ENCODE measurements at regions not wholly inside any gene's neighbourhood (a gene's known extent, or its start where the extent isn't known, plus 50 kb on each side); places are given as distances from the start of the nearest gene placed in this dataset.

- TF ChIP-seq EZH2phosphoT487 (IDR thresholded peaks at IDR 0.05; ENCODE audit: borderline replicate concordance, low read length) (no peak), CTCF (conservative IDR thresholded peaks at IDR 0.05; ENCODE audit: low read depth, low read length) (no peak), EZH2 (IDR thresholded peaks at IDR 0.05; ENCODE audit: low read length, unreplicated experiment) (no peak)
- POLR2A ChIA-PET (ENCODE audit: unreplicated experiment) = no interaction called here
- H3K9me2 ChIP-seq (replicated peaks; ENCODE audit: low read length) = no peaks in the 10 kb centered on the region
- no peak overlapping the region for H3K4me3 ChIP-seq (ENCODE audit: low read length)
- H3K36me3 ChIP-seq (ENCODE audit: low read depth, low read length) = no peaks in the 10 kb centered on the region
- H3K4me1 ChIP-seq (ENCODE audit: insufficient read depth, low read length) = no peaks in the 10 kb centered on the region
- no peaks in the 10 kb centered on the region for H3K27me3 ChIP-seq (ENCODE audit: low read length)
- H3K9me3 ChIP-seq (ENCODE audit: low read length) = no peaks in the 10 kb centered on the region
- intact Hi-C loops (cut with micrococcal nuclease) = no loop called here
- CTCF ChIA-PET = no interaction called here
- DNase-seq (no peak), ATAC-seq (no peak)
- H3K79me2 ChIP-seq (ENCODE audit: low read length) = no peaks in the 10 kb centered on the region
- H3K27ac ChIP-seq (ENCODE audit: low read length) = no peak overlapping the region
- no peaks in the 10 kb centered on the region for H4K20me1 ChIP-seq (ENCODE audit: low read length)
- H2AFZ ChIP-seq (ENCODE audit: low read length) = peak overlapping the region; percentile 45
- no peak overlapping the region for H3K4me2 ChIP-seq (ENCODE audit: low read length)
- no peak overlapping the region for H3K9ac ChIP-seq (ENCODE audit: low read length)
- H3F3A ChIP-seq (ENCODE audit: low read length, unreplicated experiment) = no peaks in the 10 kb centered on the region
- BruUV-seq (replicated peaks) = no TSS peak
Observed at GRCh38 chr19:13699786-13700185, 64.5 kb upstream of the MRI1 start.

GRCh38 chr19:13696839-13697238, 67.5 kb upstream of the MRI1 start:
- ChIA-PET CTCF (no interaction called here), POLR2A (ENCODE audit: unreplicated experiment) (no interaction called here)
- H3K79me2 ChIP-seq (ENCODE audit: low read length) = no peaks in the 10 kb centered on the region
- intact Hi-C loops (cut with micrococcal nuclease) = no loop called here
- no peaks in the 10 kb centered on the region for H3K27me3 ChIP-seq (ENCODE audit: low read length)
- no peak overlapping the region for H3K27ac ChIP-seq (ENCODE audit: low read length)
- no peak overlapping the region for H3K9ac ChIP-seq (ENCODE audit: low read length)
- H3F3A ChIP-seq (ENCODE audit: low read length, unreplicated experiment) = no peaks in the 10 kb centered on the region
- no peak for ATAC-seq
- BruUV-seq (replicated peaks) = no TSS peak
- no peak for DNase-seq
- H3K4me3 ChIP-seq (ENCODE audit: low read length) = no peak overlapping the region
- H3K36me3 ChIP-seq (ENCODE audit: low read depth, low read length) = no peaks in the 10 kb centered on the region
- no peaks in the 10 kb centered on the region for H4K20me1 ChIP-seq (ENCODE audit: low read length)
- H3K9me3 ChIP-seq (ENCODE audit: low read length) = no peaks in the 10 kb centered on the region
- no peaks in the 10 kb centered on the region for H3K9me2 ChIP-seq (replicated peaks; ENCODE audit: low read length)
- H3K4me1 ChIP-seq (ENCODE audit: insufficient read depth, low read length) = peaks cover 8% of the 10 kb centered on the region
- no peak overlapping the region for H3K4me2 ChIP-seq (ENCODE audit: low read length)
- no peak overlapping the region for H2AFZ ChIP-seq (ENCODE audit: low read length)
- TF ChIP-seq EZH2phosphoT487 (IDR thresholded peaks at IDR 0.05; ENCODE audit: borderline replicate concordance, low read length) = no peak
- TF ChIP-seq CTCF (conservative IDR thresholded peaks at IDR 0.05; ENCODE audit: low read depth, low read length) = no peak
- no peak for TF ChIP-seq EZH2 (IDR thresholded peaks at IDR 0.05; ENCODE audit: low read length, unreplicated experiment)

GRCh38 chr19:13693889-13694288, 70.4 kb upstream of the MRI1 start:
- intact Hi-C loops (cut with micrococcal nuclease) = no loop called here
- H3F3A ChIP-seq (ENCODE audit: low read length, unreplicated experiment) = no peaks in the 10 kb centered on the region
- peaks cover 14% of the 10 kb centered on the region for H3K4me1 ChIP-seq (ENCODE audit: insufficient read depth, low read length)
- DNase-seq = no peak
- TF ChIP-seq EZH2 (IDR thresholded peaks at IDR 0.05; ENCODE audit: low read length, unreplicated experiment) = no peak
- no peak for TF ChIP-seq CTCF (conservative IDR thresholded peaks at IDR 0.05; ENCODE audit: low read depth, low read length)
- no peak for TF ChIP-seq EZH2phosphoT487 (IDR thresholded peaks at IDR 0.05; ENCODE audit: borderline replicate concordance, low read length)
- H3K4me3 ChIP-seq (ENCODE audit: low read length) = no peak overlapping the region
- no peaks in the 10 kb centered on the region for H3K27me3 ChIP-seq (ENCODE audit: low read length)
- H3K9me2 ChIP-seq (replicated peaks; ENCODE audit: low read length) = no peaks in the 10 kb centered on the region
- no peaks in the 10 kb centered on the region for H3K36me3 ChIP-seq (ENCODE audit: low read depth, low read length)
- CTCF ChIA-PET = interaction anchor here (0.5 kb wide), 1 partner anchor 416 kb away, joined by 4 read pairs; no protein-coding TSS in a partner anchor
- no peak overlapping the region for H3K27ac ChIP-seq (ENCODE audit: low read length)
- BruUV-seq (replicated peaks) = no TSS peak
- no peak for ATAC-seq
- no peak overlapping the region for H2AFZ ChIP-seq (ENCODE audit: low read length)
- POLR2A ChIA-PET (ENCODE audit: unreplicated experiment) = no interaction called here
- no peak overlapping the region for H3K4me2 ChIP-seq (ENCODE audit: low read length)
- H4K20me1 ChIP-seq (ENCODE audit: low read length) = no peaks in the 10 kb centered on the region
- no peaks in the 10 kb centered on the region for H3K9me3 ChIP-seq (ENCODE audit: low read length)
- H3K79me2 ChIP-seq (ENCODE audit: low read length) = no peaks in the 10 kb centered on the region
- no peak overlapping the region for H3K9ac ChIP-seq (ENCODE audit: low read length)

Measured in PC-3 (cell line).